ENCODE measurements at regions not wholly inside any gene's neighbourhood (a gene's known extent, or its start where the extent isn't known, plus 50 kb on each side); places are given as distances from the start of the nearest gene placed in this dataset.

- no peaks in the 10 kb centered on the region for H4K20me1 ChIP-seq
- no peak overlapping the region for H3K4me3 ChIP-seq
- H3K36me3 ChIP-seq = no peaks in the 10 kb centered on the region
- no peak overlapping the region for H3K27ac ChIP-seq
- H3K9me3 ChIP-seq = peaks cover 16% of the 10 kb centered on the region
- no peak overlapping the region for H3K4me2 ChIP-seq
- no peaks in the 10 kb centered on the region for H3K27me3 ChIP-seq
- H3K9ac ChIP-seq = no peak overlapping the region
- TF ChIP-seq Cebpa-rat (IDR thresholded peaks at IDR 0.05) = no peak
- H3K4me1 ChIP-seq = peaks cover 29% of the 10 kb centered on the region
Observed at GRCh38 chr6:1100269-1100668, 211.6 kb upstream of the FOXQ1 start.

DNA sequence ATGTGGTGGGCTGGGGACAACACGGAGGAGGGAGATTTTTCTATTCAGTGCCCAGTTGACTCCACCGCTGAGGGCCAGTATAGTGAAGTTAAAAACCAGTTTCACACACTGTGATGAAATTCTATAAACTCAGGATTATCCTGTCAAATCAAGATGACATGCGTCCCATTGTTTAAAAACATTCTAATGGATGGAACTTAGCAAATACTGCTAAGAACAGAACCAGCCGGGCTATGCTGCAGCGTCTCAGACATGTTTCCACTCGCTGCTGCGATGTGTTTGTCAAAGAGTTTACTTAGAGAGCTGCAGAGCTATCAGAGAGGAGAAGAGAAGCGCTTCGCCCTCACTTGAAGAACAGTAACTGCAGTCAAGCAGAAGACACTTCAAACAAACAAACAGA lies 212.6 kb upstream of the FOXQ1 start:
- no peak for TF ChIP-seq Cebpa-rat (IDR thresholded peaks at IDR 0.05)
- Histone ChIP-seq H3K9me3 (peaks cover 16% of the 10 kb centered on the region), H3K27me3 (no peaks in the 10 kb centered on the region), H3K4me1 (peaks cover 29% of the 10 kb centered on the region), H3K27ac (no peak overlapping the region), H3K4me3 (no peak overlapping the region), H3K4me2 (no peak overlapping the region), H3K9ac (no peak overlapping the region), H3K36me3 (no peaks in the 10 kb centered on the region), H4K20me1 (no peaks in the 10 kb centered on the region)

DNA sequence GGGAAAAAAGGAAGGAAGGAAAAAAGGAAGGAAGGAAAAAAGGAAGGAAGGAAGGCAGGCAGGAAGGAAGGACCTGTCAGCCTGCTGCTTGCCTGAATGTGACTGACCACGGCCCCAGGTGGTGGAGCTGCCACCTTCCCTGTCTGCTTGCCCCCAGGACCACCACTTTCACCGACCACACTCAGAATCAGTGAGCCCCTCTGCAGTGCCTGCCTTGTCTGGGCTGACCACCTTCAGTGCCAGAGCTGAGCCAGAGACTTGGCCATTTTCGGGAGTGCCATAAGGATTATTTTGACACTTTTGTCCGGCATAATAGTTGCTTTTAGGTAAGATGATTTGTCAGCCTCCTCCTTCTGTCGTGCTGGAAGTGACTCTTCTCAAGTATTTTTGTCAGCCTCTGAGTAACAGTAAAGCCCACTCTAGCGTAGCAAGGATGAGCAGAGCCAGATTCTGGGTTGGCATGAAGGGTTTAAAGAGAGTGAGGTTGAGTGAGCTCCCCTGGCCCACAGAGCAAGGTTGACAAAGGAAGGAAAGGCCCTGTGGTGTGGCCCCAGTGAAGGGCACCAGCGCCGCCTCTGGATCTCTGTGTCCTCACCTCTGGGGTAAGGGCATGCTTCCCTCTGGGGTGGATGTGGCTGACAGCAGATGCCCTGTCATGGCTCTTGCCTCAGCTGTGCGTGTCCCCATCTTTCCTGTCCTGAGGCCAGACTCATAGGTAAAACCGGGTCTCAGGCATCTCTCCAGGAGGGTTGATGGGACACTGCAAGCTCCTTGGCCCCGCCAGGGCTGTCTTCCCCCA lies 214.7 kb upstream of the FOXQ1 start:
- no peaks in the 10 kb centered on the region for H3K36me3 ChIP-seq
- TF ChIP-seq Cebpa-rat (IDR thresholded peaks at IDR 0.05) = no peak
- no peak overlapping the region for H3K9ac ChIP-seq
- H3K4me3 ChIP-seq = no peak overlapping the region
- H3K4me2 ChIP-seq = peak overlapping the region; percentile 43
- H3K4me1 ChIP-seq = peaks cover 14% of the 10 kb centered on the region
- no peaks in the 10 kb centered on the region for H3K27me3 ChIP-seq
- no peaks in the 10 kb centered on the region for H4K20me1 ChIP-seq
- no peak overlapping the region; the same call in 1 of the 2 replicates for H3K27ac ChIP-seq
- peaks cover 16% of the 10 kb centered on the region for H3K9me3 ChIP-seq

DNA sequence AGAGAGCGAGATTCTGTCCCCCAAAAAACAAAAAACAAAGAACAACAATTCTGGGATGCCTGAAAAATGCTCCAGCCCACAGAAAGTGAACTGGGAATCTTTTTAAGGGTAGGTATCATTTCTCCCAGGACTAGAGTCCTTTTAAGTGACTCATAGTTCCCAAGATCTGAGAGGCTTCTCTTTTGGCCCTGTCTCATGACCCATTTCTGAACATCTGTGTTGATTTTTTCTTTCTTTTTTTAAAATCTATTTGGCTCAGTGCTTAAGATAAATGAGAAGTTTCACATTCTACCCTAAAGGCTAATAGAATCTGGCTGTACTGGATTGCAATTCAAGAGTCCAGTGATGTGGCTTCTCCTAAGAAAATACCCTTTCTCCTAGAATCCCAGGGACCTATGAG lies 217.6 kb upstream of the FOXQ1 start:
- Histone ChIP-seq H3K27ac (no peak overlapping the region), H3K9ac (no peak overlapping the region), H4K20me1 (no peaks in the 10 kb centered on the region), H3K36me3 (no peaks in the 10 kb centered on the region), H3K4me1 (peaks cover 9% of the 10 kb centered on the region), H3K4me3 (no peak overlapping the region), H3K9me3 (peaks cover 16% of the 10 kb centered on the region), H3K4me2 (no peak overlapping the region), H3K27me3 (no peaks in the 10 kb centered on the region)
- TF ChIP-seq Cebpa-rat (IDR thresholded peaks at IDR 0.05) = no peak

GRCh38 chr6:1091900-1092299 lies 220.0 kb upstream of the FOXQ1 start:
- Histone ChIP-seq H3K4me2 (no peak overlapping the region), H3K4me1 (peaks cover 3% of the 10 kb centered on the region), H3K9ac (no peak overlapping the region), H3K27ac (no peak overlapping the region), H3K4me3 (no peak overlapping the region), H3K9me3 (peaks cover 13% of the 10 kb centered on the region), H4K20me1 (no peaks in the 10 kb centered on the region), H3K36me3 (no peaks in the 10 kb centered on the region), H3K27me3 (no peaks in the 10 kb centered on the region)
- no peak for TF ChIP-seq Cebpa-rat (IDR thresholded peaks at IDR 0.05)

- Histone ChIP-seq H3K4me1 (peaks cover 2% of the 10 kb centered on the region; the same call in 1 of the 2 replicates), H3K4me2 (no peak overlapping the region), H3K9me3 (no peaks in the 10 kb centered on the region), H3K9ac (no peak overlapping the region), H3K27ac (no peak overlapping the region), H3K4me3 (no peak overlapping the region), H3K27me3 (no peaks in the 10 kb centered on the region), H3K36me3 (no peaks in the 10 kb centered on the region), H4K20me1 (no peaks in the 10 kb centered on the region)
- TF ChIP-seq Cebpa-rat (IDR thresholded peaks at IDR 0.05) = no peak
Observed at GRCh38 chr6:1089859-1090258, 222.0 kb upstream of the FOXQ1 start.

- H3K27ac ChIP-seq = no peak overlapping the region
- H3K9ac ChIP-seq = no peak overlapping the region
- H3K4me2 ChIP-seq = no peak overlapping the region
- no peak for TF ChIP-seq Cebpa-rat (IDR thresholded peaks at IDR 0.05)
- no peaks in the 10 kb centered on the region for H3K36me3 ChIP-seq
- H4K20me1 ChIP-seq = no peaks in the 10 kb centered on the region
- no peak overlapping the region for H3K4me3 ChIP-seq
- no peaks in the 10 kb centered on the region for H3K27me3 ChIP-seq
- H3K9me3 ChIP-seq = no peaks in the 10 kb centered on the region
- H3K4me1 ChIP-seq = peaks cover 5% of the 10 kb centered on the region; the same call in 1 of the 2 replicates
Observed at GRCh38 chr6:1088492-1089001, 223.4 kb upstream of the FOXQ1 start.

- no peaks in the 10 kb centered on the region for H4K20me1 ChIP-seq
- no peaks in the 10 kb centered on the region for H3K36me3 ChIP-seq
- TF ChIP-seq Cebpa-rat (IDR thresholded peaks at IDR 0.05) = no peak
- no peaks in the 10 kb centered on the region for H3K27me3 ChIP-seq
- no peak overlapping the region for H3K4me3 ChIP-seq
- no peak overlapping the region for H3K9ac ChIP-seq
- H3K4me1 ChIP-seq = peaks cover 5% of the 10 kb centered on the region; the same call in 1 of the 2 replicates
- H3K4me2 ChIP-seq = no peak overlapping the region
- no peaks in the 10 kb centered on the region for H3K9me3 ChIP-seq
- no peak overlapping the region for H3K27ac ChIP-seq
Observed at GRCh38 chr6:1087154-1087843, 224.6 kb upstream of the FOXQ1 start.

- H3K27ac ChIP-seq = no peak overlapping the region
- no peaks in the 10 kb centered on the region for H3K27me3 ChIP-seq
- no peak overlapping the region for H3K9ac ChIP-seq
- no peaks in the 10 kb centered on the region for H4K20me1 ChIP-seq
- peaks cover 5% of the 10 kb centered on the region; the same call in 1 of the 2 replicates for H3K4me1 ChIP-seq
- H3K4me2 ChIP-seq = no peak overlapping the region
- TF ChIP-seq Cebpa-rat (IDR thresholded peaks at IDR 0.05) = no peak
- H3K36me3 ChIP-seq = no peaks in the 10 kb centered on the region
- no peak overlapping the region for H3K4me3 ChIP-seq
- no peaks in the 10 kb centered on the region for H3K9me3 ChIP-seq
Observed at GRCh38 chr6:1086446-1087153, 225.3 kb upstream of the FOXQ1 start.

Measured in BLaER1 (cell line).